Nephron progenitor cell (in vitro differentiated cells): ENCODE measurements at regions not wholly inside any gene's neighbourhood (a gene's known extent, or its start where the extent isn't known, plus 50 kb on each side); places are given as distances from the start of the nearest gene placed in this dataset.

Experiments used
- DNase-seq: peaks from one replicate; pipeline ENCODE4 v3.0.0; 2021
- H3K27ac Mint-ChIP-seq: 2 replicates; pipeline ENCODE4 v1.8.0; 2021; ENCODE audit warnings: mild to moderate bottlenecking, moderate library complexity, mixed read lengths
- H3K27me3 Mint-ChIP-seq: 2 replicates; pipeline ENCODE4 v1.8.0; 2021; ENCODE audit warnings: mild to moderate bottlenecking, low read depth, mixed read lengths; ENCODE audit not compliant: poor library complexity
- H3K36me3 Mint-ChIP-seq: 2 replicates; pipeline ENCODE4 v1.8.0; 2021; ENCODE audit warnings: low read depth, mixed read lengths
- H3K4me1 Mint-ChIP-seq: 2 replicates; pipeline ENCODE4 v1.8.0; 2021; ENCODE audit warnings: mixed read lengths
- H3K4me3 Mint-ChIP-seq: 2 replicates; pipeline ENCODE4 v1.8.0; 2021; ENCODE audit warnings: mild to moderate bottlenecking, moderate library complexity, mixed read lengths
- H3K9me3 Mint-ChIP-seq: 2 replicates; pipeline ENCODE4 v1.8.0; 2021; ENCODE audit warnings: mild to moderate bottlenecking, moderate library complexity, mixed read lengths
- TF ChIP-seq, protein P1 (sequence below): fragments of 200-600 bp; sonication (generic); IDR thresholded peaks from 2 replicates; pipeline ENCODE4 v1.5.0; 2021; ENCODE audit warnings: antibody characterized with exemption

- no peak overlapping the region for H3K4me3 Mint-ChIP-seq
- H3K27me3 Mint-ChIP-seq: peaks cover 27% of the 10 kb centered on the region
- H3K9me3 Mint-ChIP-seq: no peaks in the 10 kb centered on the region
- H3K27ac Mint-ChIP-seq: no peak overlapping the region
- TF ChIP-seq, protein P1, sequence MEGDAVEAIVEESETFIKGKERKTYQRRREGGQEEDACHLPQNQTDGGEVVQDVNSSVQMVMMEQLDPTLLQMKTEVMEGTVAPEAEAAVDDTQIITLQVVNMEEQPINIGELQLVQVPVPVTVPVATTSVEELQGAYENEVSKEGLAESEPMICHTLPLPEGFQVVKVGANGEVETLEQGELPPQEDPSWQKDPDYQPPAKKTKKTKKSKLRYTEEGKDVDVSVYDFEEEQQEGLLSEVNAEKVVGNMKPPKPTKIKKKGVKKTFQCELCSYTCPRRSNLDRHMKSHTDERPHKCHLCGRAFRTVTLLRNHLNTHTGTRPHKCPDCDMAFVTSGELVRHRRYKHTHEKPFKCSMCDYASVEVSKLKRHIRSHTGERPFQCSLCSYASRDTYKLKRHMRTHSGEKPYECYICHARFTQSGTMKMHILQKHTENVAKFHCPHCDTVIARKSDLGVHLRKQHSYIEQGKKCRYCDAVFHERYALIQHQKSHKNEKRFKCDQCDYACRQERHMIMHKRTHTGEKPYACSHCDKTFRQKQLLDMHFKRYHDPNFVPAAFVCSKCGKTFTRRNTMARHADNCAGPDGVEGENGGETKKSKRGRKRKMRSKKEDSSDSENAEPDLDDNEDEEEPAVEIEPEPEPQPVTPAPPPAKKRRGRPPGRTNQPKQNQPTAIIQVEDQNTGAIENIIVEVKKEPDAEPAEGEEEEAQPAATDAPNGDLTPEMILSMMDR: no peak
- no peaks in the 10 kb centered on the region for H3K4me1 Mint-ChIP-seq
- no peaks in the 10 kb centered on the region for H3K36me3 Mint-ChIP-seq
- no peak for DNase-seq
These were observed 66.2 kb upstream of the LCLAT1 start for GRCh38 chr2:30380824-30381223.

- H3K4me1 Mint-ChIP-seq: no peaks in the 10 kb centered on the region
- peaks cover 27% of the 10 kb centered on the region for H3K27me3 Mint-ChIP-seq
- H3K36me3 Mint-ChIP-seq: no peaks in the 10 kb centered on the region
- TF ChIP-seq, protein P1: no peak
- H3K27ac Mint-ChIP-seq: no peak overlapping the region
- H3K4me3 Mint-ChIP-seq: no peak overlapping the region
- no peaks in the 10 kb centered on the region for H3K9me3 Mint-ChIP-seq
- DNase-seq: no peak
These were observed 64.8 kb upstream of the LCLAT1 start for GRCh38 chr2:30382162-30382783.

DNA sequence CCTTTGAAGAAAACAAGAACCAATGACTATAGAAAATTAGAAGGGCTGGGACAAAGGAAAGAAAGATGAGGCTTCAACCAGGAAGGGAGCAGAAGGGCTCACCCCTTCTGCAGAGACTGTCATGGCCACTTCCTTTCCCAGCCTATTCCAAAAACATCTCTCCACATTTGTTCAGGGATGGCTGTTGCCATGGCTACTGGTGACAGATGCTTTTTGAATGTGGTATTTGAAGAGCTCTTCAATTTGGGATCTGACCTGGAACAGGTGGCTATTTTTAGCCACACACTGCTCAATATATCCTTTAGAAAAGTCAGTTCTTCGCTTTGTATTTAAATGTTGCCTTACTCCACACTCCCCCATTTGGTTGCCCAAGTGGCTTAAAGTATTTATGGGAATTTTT, 64.1 kb upstream of the LCLAT1 start:
- no peaks in the 10 kb centered on the region for H3K4me1 Mint-ChIP-seq
- no peaks in the 10 kb centered on the region for H3K36me3 Mint-ChIP-seq
- peaks cover 27% of the 10 kb centered on the region for H3K27me3 Mint-ChIP-seq
- TF ChIP-seq, protein P1: no peak
- H3K4me3 Mint-ChIP-seq: no peak overlapping the region
- no peak overlapping the region for H3K27ac Mint-ChIP-seq
- DNase-seq: no peak
- no peaks in the 10 kb centered on the region for H3K9me3 Mint-ChIP-seq

DNA sequence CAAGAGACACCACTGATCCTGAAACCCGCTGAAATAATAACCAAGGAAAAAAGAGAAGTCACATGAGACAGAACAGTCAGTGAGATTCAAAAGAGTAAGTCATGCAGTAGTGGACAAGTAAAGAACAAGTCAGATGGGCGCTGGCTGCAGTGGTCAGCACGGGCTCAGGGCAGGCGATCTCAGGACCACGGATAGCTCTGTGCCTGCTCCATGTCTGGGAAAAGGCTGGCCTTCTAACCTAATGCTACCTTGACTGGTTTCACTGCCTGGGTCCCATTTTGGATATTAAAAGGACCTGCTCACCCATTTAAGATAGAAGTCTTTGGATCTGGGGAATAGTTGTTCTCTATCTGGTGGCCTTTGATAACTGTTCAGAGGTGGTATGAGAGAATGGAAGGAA, 61.7 kb upstream of the LCLAT1 start:
- DNase-seq: peak; percentile 77
- Mint-ChIP-seq H3K27ac (no peak overlapping the region), H3K36me3 (no peaks in the 10 kb centered on the region), H3K27me3 (peaks cover 42% of the 10 kb centered on the region), H3K9me3 (no peaks in the 10 kb centered on the region), H3K4me1 (no peaks in the 10 kb centered on the region), H3K4me3 (no peak overlapping the region)
- TF ChIP-seq, protein P1: no peak

DNA sequence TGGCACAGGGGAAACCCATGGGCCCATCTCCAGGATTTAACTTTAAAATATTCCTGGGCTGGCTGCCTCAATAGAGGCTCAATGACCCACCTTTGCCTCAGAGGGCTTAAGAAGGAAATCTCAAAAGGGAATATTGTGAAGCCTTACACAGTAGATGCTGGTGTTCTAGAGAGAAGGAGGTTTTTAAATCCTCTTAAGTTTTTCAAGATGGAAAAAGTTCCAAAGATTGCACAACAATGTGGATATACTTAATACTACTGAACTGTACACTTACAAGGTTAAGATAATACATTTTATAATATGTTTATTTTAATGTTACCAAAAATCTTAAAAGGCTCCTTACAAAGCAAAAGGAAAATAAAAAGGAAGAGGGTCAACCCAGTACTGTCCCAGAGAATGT, 54.9 kb upstream of the LCLAT1 start:
- DNase-seq: no peak
- peaks cover 36% of the 10 kb centered on the region for H3K27me3 Mint-ChIP-seq
- TF ChIP-seq, protein P1: no peak
- H3K9me3 Mint-ChIP-seq: no peaks in the 10 kb centered on the region
- H3K27ac Mint-ChIP-seq: no peak overlapping the region
- H3K36me3 Mint-ChIP-seq: no peaks in the 10 kb centered on the region
- H3K4me1 Mint-ChIP-seq: no peaks in the 10 kb centered on the region
- H3K4me3 Mint-ChIP-seq: no peak overlapping the region

DNA sequence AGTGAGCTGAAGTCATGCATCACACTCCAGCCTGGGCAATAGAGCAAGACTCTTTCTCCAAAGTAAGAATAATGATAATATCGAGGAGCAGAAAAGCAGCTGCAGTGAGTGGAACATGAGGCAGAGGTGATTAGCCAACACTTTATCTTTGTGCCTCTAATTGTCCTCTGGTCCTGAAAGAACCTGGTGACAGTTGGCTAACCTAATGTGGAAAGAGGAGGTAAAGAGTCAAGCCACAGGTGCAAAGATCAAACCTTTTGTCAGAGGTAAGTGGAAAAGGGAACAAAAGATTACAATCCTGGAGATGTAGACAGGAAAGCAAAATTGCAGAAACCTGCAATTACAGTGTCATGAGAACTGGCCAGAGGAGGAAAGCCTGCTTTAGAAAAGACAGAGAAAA, 53.5 kb upstream of the LCLAT1 start:
- Mint-ChIP-seq H3K36me3 (no peaks in the 10 kb centered on the region), H3K27ac (no peak overlapping the region), H3K4me3 (no peak overlapping the region), H3K4me1 (no peaks in the 10 kb centered on the region), H3K9me3 (no peaks in the 10 kb centered on the region), H3K27me3 (peaks cover 32% of the 10 kb centered on the region)
- TF ChIP-seq, protein P1: no peak
- DNase-seq: no peak
